H9 (cell line): ENCODE measurements at regions not wholly inside any gene's neighbourhood (a gene's known extent, or its start where the extent isn't known, plus 50 kb on each side); places are given as distances from the start of the nearest gene placed in this dataset.

Experiments
- DNase-seq: peaks from one replicate; pipeline ENCODE4 v3.0.0-alpha.2; 2017
- H2AFZ ChIP-seq: one replicate; pipeline ENCODE4 v1.6.1; 2013; ENCODE audit warnings: mild to moderate bottlenecking, low read length, control low read depth, moderate library complexity
- H2AK5ac ChIP-seq: 2 replicates; pipeline ENCODE4 v1.6.1; 2013; ENCODE audit warnings: low read length, control low read depth, mixed read lengths; ENCODE audit not compliant: insufficient read length
- H2BK120ac ChIP-seq: one replicate; pipeline ENCODE4 v1.6.1; 2013; ENCODE audit warnings: low read depth, mild to moderate bottlenecking, low read length, control low read depth, inconsistent platforms; ENCODE audit not compliant: poor library complexity, severe bottlenecking
- H2BK12ac ChIP-seq: 2 replicates; pipeline ENCODE4 v1.6.1; 2013; ENCODE audit warnings: low read length, control low read depth, mixed read lengths, low read depth; ENCODE audit not compliant: insufficient read length
- H2BK15ac ChIP-seq: 2 replicates; pipeline ENCODE4 v1.6.1; 2013; ENCODE audit warnings: low read depth, low read length, control low read depth
- H2BK20ac ChIP-seq: one replicate; pipeline ENCODE4 v1.6.1; 2013; ENCODE audit warnings: low read depth, mild to moderate bottlenecking, low read length, control low read depth, inconsistent platforms; ENCODE audit not compliant: poor library complexity, severe bottlenecking
- H2BK5ac ChIP-seq: 2 replicates; pipeline ENCODE4 v1.6.1; 2013; ENCODE audit warnings: low read length, control low read depth, mixed read lengths; ENCODE audit not compliant: insufficient read length
- H3K14ac ChIP-seq: 2 replicates; pipeline ENCODE4 v1.6.1; 2013; ENCODE audit warnings: low read length, control low read depth; ENCODE audit not compliant: insufficient read depth
- H3K18ac ChIP-seq: 2 replicates; pipeline ENCODE4 v1.6.1; 2013; ENCODE audit warnings: low read depth, mild to moderate bottlenecking, mixed read lengths, low read length, control low read depth; ENCODE audit not compliant: insufficient read length
- H3K23ac ChIP-seq: 2 replicates; pipeline ENCODE4 v1.6.1; 2013; ENCODE audit warnings: low read length, control low read depth, mixed read lengths, low read depth; ENCODE audit not compliant: insufficient read length
- H3K23me2 ChIP-seq: 2 replicates; pipeline ENCODE4 v1.6.1; 2013; ENCODE audit warnings: low read depth, mild to moderate bottlenecking, mixed read lengths, low read length, control low read depth; ENCODE audit not compliant: insufficient read length, poor library complexity, severe bottlenecking
- H3K27ac ChIP-seq: 2 replicates; pipeline ENCODE4 v1.5.1; 2013; ENCODE audit warnings: low read length, control low read depth, mixed read lengths, low read depth; ENCODE audit not compliant: insufficient read length
- H3K27me3 ChIP-seq: 2 replicates; pipeline ENCODE4 v1.6.1; 2013; ENCODE audit warnings: low read length, control low read depth, inconsistent platforms; ENCODE audit not compliant: insufficient read depth
- H3K4ac ChIP-seq: 2 replicates; pipeline ENCODE4 v1.6.1; 2013; ENCODE audit warnings: low read depth, mild to moderate bottlenecking, control low read depth, inconsistent platforms, low read length, moderate library complexity
- H3K4me1 ChIP-seq: 2 replicates; pipeline ENCODE4 v1.6.1; 2013; ENCODE audit warnings: low read length, control low read depth, inconsistent platforms; ENCODE audit not compliant: insufficient read depth
- H3K4me2 ChIP-seq: 2 replicates; pipeline ENCODE4 v1.6.1; 2013; ENCODE audit warnings: low read length, control low read depth, mixed read lengths; ENCODE audit not compliant: insufficient read length, insufficient read depth
- H3K56ac ChIP-seq: 2 replicates; pipeline ENCODE4 v1.6.1; 2013; ENCODE audit warnings: low read depth, mild to moderate bottlenecking, mixed read lengths, low read length, control low read depth; ENCODE audit not compliant: insufficient read length
- H3K79me1 ChIP-seq: 2 replicates; pipeline ENCODE4 v1.6.1; 2013; ENCODE audit warnings: low read depth, mild to moderate bottlenecking, moderate library complexity, low read length, control low read depth, inconsistent platforms; ENCODE audit not compliant: insufficient read depth, poor library complexity, severe bottlenecking
- H3K79me2 ChIP-seq: 2 replicates; pipeline ENCODE4 v1.6.1; 2013; ENCODE audit warnings: low read length, control low read depth, inconsistent platforms; ENCODE audit not compliant: insufficient read depth
- H3K9ac ChIP-seq: 2 replicates; pipeline ENCODE4 v1.6.1; 2013; ENCODE audit warnings: low read length, control low read depth, mixed read lengths; ENCODE audit not compliant: insufficient read length; ENCODE audit errors: extremely low read depth
- H3K9me3 ChIP-seq: one replicate; pipeline ENCODE4 v1.6.1; 2013; ENCODE audit warnings: low read depth, low read length, inconsistent platforms; ENCODE audit not compliant: control insufficient read depth
- H3T11ph ChIP-seq: one replicate; pipeline ENCODE4 v1.6.1; 2013; ENCODE audit warnings: mild to moderate bottlenecking, low read length, control low read depth, inconsistent platforms
- H4K20me1 ChIP-seq: one replicate; pipeline ENCODE4 v1.6.1; 2013; ENCODE audit not compliant: control insufficient read depth, insufficient read length, insufficient read depth
- H4K5ac ChIP-seq: 2 replicates; pipeline ENCODE4 v1.6.1; 2013; ENCODE audit warnings: low read depth, mild to moderate bottlenecking, mixed read lengths, low read length, control low read depth; ENCODE audit not compliant: insufficient read length
- H4K8ac ChIP-seq: replicated peaks from 2 replicates; pipeline ENCODE4 v1.6.1; 2013; ENCODE audit warnings: low read length, control low read depth, mixed read lengths, low read depth; ENCODE audit not compliant: insufficient read length
- H4K91ac ChIP-seq: 2 replicates; pipeline ENCODE4 v1.6.1; 2013; ENCODE audit warnings: low read depth, mild to moderate bottlenecking, moderate library complexity, mixed read lengths, low read length, control low read depth; ENCODE audit not compliant: insufficient read length
- H3K27ac Mint-ChIP-seq, 3 experiments: 2 replicates in 2 of 3; 3 replicates in 1 of 3; pipeline ENCODE4 v1.8.0; 2020 to 2021; ENCODE audit warnings: mixed read lengths in 3 of 3, mild to moderate bottlenecking in 1 of 3, moderate library complexity in 1 of 3
- H3K27me3 Mint-ChIP-seq: 2 replicates; pipeline ENCODE4 v1.8.0; 2021; ENCODE audit warnings: low read depth, mild to moderate bottlenecking, moderate library complexity, mixed read lengths
- H3K36me3 Mint-ChIP-seq, 3 experiments: 2 replicates in 2 of 3; 3 replicates in 1 of 3; pipeline ENCODE4 v1.8.0; 2020 to 2021; ENCODE audit warnings: low read depth in 3 of 3, mixed read lengths in 3 of 3; ENCODE audit not compliant: insufficient read depth in 1 of 3
- H3K4me1 Mint-ChIP-seq, 2 experiments: 2 replicates each; pipeline ENCODE4 v1.8.0; 2020; ENCODE audit warnings: mixed read lengths in 2 of 2
- H3K4me3 Mint-ChIP-seq, 2 experiments: 2 replicates in 1 of 2; 3 replicates in 1 of 2; pipeline ENCODE4 v1.8.0; 2020 to 2021; ENCODE audit warnings: mild to moderate bottlenecking in 2 of 2, mixed read lengths in 2 of 2, moderate library complexity in 1 of 2
- H3K9me3 Mint-ChIP-seq, 2 experiments: 2 replicates in 1 of 2; 3 replicates in 1 of 2; pipeline ENCODE4 v1.8.0; 2020; ENCODE audit warnings: mild to moderate bottlenecking in 2 of 2, mixed read lengths in 2 of 2, moderate library complexity in 1 of 2
- WGBS: extraction: QIAGEN DNeasy Blood & Tissue Kit; methylation state at CpG from one replicate; pipeline ENCODE4 v1.1.7; 2013; ENCODE audit warnings: missing lambda C conversion rate, low lambda C conversion rate, mixed read lengths; ENCODE audit not compliant: insufficient read length; ENCODE audit errors: extremely low coverage; 5-methylcytosine and 5-hydroxymethylcytosine counted together
- TF ChIP-seq, protein P1 (sequence below): fragments of 200-600 bp; sonication (generic); conservative IDR thresholded peaks from 3 replicates; pipeline ENCODE4 v1.8.0; 2021; ENCODE audit warnings: antibody characterized with exemption, mild to moderate bottlenecking

DNA sequence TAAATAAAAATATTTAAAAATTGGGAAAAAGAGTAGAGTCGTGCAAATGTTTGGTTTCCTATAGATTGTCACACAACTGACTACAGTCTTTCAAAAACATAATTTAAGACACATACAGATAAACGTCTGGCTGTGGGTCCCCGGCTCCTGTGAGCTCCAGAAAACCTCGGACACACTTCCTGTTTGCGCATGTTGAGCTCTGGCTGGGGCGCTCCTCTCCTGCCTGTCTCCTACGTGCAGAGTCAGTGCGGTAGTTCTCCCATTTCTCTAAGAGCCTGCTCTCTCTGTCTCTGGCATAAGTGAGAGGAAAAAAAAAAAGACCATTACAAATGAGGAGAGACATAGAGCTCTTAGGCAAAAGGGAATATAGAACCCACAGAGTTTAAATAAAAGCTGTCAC is 128.2 kb upstream of the OBI1 start:
- no peak overlapping the region for H3K56ac ChIP-seq
- H3K27ac ChIP-seq: no peak overlapping the region
- TF ChIP-seq, protein P1, sequence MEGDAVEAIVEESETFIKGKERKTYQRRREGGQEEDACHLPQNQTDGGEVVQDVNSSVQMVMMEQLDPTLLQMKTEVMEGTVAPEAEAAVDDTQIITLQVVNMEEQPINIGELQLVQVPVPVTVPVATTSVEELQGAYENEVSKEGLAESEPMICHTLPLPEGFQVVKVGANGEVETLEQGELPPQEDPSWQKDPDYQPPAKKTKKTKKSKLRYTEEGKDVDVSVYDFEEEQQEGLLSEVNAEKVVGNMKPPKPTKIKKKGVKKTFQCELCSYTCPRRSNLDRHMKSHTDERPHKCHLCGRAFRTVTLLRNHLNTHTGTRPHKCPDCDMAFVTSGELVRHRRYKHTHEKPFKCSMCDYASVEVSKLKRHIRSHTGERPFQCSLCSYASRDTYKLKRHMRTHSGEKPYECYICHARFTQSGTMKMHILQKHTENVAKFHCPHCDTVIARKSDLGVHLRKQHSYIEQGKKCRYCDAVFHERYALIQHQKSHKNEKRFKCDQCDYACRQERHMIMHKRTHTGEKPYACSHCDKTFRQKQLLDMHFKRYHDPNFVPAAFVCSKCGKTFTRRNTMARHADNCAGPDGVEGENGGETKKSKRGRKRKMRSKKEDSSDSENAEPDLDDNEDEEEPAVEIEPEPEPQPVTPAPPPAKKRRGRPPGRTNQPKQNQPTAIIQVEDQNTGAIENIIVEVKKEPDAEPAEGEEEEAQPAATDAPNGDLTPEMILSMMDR: no peak
- H2BK120ac ChIP-seq: no peak overlapping the region
- no peaks in the 10 kb centered on the region for H3K27me3 ChIP-seq
- no peak overlapping the region for H4K5ac ChIP-seq
- H3K14ac ChIP-seq: no peak overlapping the region
- no peaks in the 10 kb centered on the region for H3K4me1 ChIP-seq
- H2BK20ac ChIP-seq: no peak overlapping the region
- no peaks in the 10 kb centered on the region for H3K9me3 ChIP-seq
- H3K23me2 ChIP-seq: no peaks in the 10 kb centered on the region
- no peaks in the 10 kb centered on the region for H3K79me1 ChIP-seq
- H3K4ac ChIP-seq: no peak overlapping the region
- H3T11ph ChIP-seq: no peak overlapping the region
- peaks cover 5 to 12% of the 10 kb centered on the region in 2 experiments; a peak in 3 of 4 replicates for H3K4me1 Mint-ChIP-seq
- H3K4me3 Mint-ChIP-seq: no peak overlapping the region
- H2BK5ac ChIP-seq: no peak overlapping the region
- H3K36me3 Mint-ChIP-seq: no peaks in the 10 kb centered on the region
- peak overlapping the region in 1 of 3 experiments; percentile 73; a peak in 2 of 7 replicates for H3K27ac Mint-ChIP-seq
- no peak overlapping the region for H2BK12ac ChIP-seq
- no peaks in the 10 kb centered on the region for H3K27me3 Mint-ChIP-seq
- no peak overlapping the region for H3K4me2 ChIP-seq
- no peak overlapping the region for H4K8ac ChIP-seq
- no peak overlapping the region for H2AK5ac ChIP-seq
- DNase-seq: no peak
- H2BK15ac ChIP-seq: no peak overlapping the region
- no peak overlapping the region for H2AFZ ChIP-seq
- no peak overlapping the region for H4K91ac ChIP-seq
- H3K18ac ChIP-seq: no peak overlapping the region
- WGBS: no CpG with 5 or more reads among the region's 8 CpGs
- H3K23ac ChIP-seq: no peak overlapping the region
- H3K79me2 ChIP-seq: no peaks in the 10 kb centered on the region
- H4K20me1 ChIP-seq: no peaks in the 10 kb centered on the region
- no peak overlapping the region for H3K9ac ChIP-seq
- no peaks in the 10 kb centered on the region for H3K9me3 Mint-ChIP-seq
